ENCODE measurements at regions not wholly inside any gene's neighbourhood (a gene's known extent, or its start where the extent isn't known, plus 50 kb on each side); places are given as distances from the start of the nearest gene placed in this dataset.
A peak's percentile ranks its signal among the peaks of the same experiment; 100 is the strongest.
"Not testable (repeated sequence)": the region's sequence is repeated elsewhere in the genome, so short reads cannot be mapped to it uniquely, and the experiment has no call there.

DNA sequence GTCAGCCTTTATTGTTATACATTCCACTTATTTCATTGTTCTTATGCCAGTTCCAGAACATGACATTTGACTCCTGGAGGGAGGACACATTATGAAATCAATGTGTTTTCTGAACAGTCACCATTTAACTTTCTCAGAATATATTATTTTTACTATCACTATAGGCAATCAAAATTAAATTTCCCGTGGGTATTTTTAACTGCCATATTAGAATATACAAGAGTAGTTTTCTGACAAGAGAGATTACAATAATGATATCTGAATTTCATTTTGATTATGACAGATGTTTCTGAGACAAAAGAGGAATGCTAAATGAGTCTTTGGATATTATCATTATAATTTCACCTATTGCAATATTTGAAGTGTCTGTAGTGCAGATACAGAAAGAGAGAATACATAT, 64.4 kb upstream of the FSIP2 start:
- peaks cover 6% of the 10 kb centered on the region for H3K4me1 Mint-ChIP-seq
- H3K27ac Mint-ChIP-seq: no peak overlapping the region
- peaks cover 9% of the 10 kb centered on the region for H3K9me3 Mint-ChIP-seq
- no peak overlapping the region for H3K4me3 Mint-ChIP-seq
- peaks cover 3% of the 10 kb centered on the region for H3K36me3 Mint-ChIP-seq (ENCODE audit: low read depth)
- DNase-seq: no peak
- Histone ChIP-seq H3K4me1 (ENCODE audit: control insufficient read depth, insufficient read depth, low read length) (peaks cover under 1% of the 10 kb centered on the region), H3K9ac (ENCODE audit: extremely low read depth, low read length, poor library complexity, severe bottlenecking) (no peak overlapping the region), H3K27me3 (ENCODE audit: control insufficient read depth, insufficient read depth, low read length, poor library complexity, severe bottlenecking) (no peaks in the 10 kb centered on the region), H3K4me3 (ENCODE audit: low read length) (no peak overlapping the region), H3K9me3 (ENCODE audit: control insufficient read depth, low read length) (peaks cover 18% of the 10 kb centered on the region), H3K27ac (ENCODE audit: low read depth, low read length) (no peak overlapping the region), H3K36me3 (ENCODE audit: control insufficient read depth, insufficient read depth, low read length) (no peaks in the 10 kb centered on the region)
- no peaks in the 10 kb centered on the region for H3K27me3 Mint-ChIP-seq (ENCODE audit: insufficient read depth)
- TF ChIP-seq, protein P1, sequence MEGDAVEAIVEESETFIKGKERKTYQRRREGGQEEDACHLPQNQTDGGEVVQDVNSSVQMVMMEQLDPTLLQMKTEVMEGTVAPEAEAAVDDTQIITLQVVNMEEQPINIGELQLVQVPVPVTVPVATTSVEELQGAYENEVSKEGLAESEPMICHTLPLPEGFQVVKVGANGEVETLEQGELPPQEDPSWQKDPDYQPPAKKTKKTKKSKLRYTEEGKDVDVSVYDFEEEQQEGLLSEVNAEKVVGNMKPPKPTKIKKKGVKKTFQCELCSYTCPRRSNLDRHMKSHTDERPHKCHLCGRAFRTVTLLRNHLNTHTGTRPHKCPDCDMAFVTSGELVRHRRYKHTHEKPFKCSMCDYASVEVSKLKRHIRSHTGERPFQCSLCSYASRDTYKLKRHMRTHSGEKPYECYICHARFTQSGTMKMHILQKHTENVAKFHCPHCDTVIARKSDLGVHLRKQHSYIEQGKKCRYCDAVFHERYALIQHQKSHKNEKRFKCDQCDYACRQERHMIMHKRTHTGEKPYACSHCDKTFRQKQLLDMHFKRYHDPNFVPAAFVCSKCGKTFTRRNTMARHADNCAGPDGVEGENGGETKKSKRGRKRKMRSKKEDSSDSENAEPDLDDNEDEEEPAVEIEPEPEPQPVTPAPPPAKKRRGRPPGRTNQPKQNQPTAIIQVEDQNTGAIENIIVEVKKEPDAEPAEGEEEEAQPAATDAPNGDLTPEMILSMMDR (conservative IDR thresholded peaks at IDR 0.05): no peak
- no CpG with 5 or more reads among the region's 1 CpG for WGBS, 2 experiments (ENCODE audit: insufficient coverage in 1 of 2, insufficient read length in 1 of 2)

DNA sequence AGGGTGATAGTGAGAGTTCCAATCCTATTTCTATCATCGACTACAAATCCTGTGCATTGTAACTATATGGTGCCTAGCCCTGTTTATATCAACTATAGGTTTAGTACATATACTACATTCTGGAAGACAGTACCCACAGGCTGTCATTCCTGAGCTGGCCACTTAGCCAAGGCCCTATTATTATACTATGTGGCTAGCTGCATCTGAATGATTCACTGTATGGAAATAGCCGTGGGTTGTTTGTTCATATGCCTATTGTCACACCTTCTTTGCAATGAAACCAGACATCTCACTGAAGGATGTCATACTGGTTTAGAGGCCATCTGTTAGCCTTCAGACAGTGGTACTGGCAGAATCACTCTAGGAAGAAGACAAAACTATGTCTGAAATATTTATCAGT, 62.3 kb upstream of the FSIP2 start:
- Histone ChIP-seq H3K4me3 (ENCODE audit: low read length) (peak overlapping the region; percentile 38), H3K27me3 (ENCODE audit: control insufficient read depth, insufficient read depth, low read length, poor library complexity, severe bottlenecking) (no peaks in the 10 kb centered on the region), H3K4me1 (ENCODE audit: control insufficient read depth, insufficient read depth, low read length) (peaks cover 8% of the 10 kb centered on the region), H3K9me3 (ENCODE audit: control insufficient read depth, low read length) (peaks cover 18% of the 10 kb centered on the region), H3K36me3 (ENCODE audit: control insufficient read depth, insufficient read depth, low read length) (no peaks in the 10 kb centered on the region), H3K27ac (ENCODE audit: low read depth, low read length) (no peak overlapping the region), H3K9ac (ENCODE audit: extremely low read depth, low read length, poor library complexity, severe bottlenecking) (no peak overlapping the region)
- no peaks in the 10 kb centered on the region for H3K27me3 Mint-ChIP-seq (ENCODE audit: insufficient read depth)
- no peak overlapping the region for H3K27ac Mint-ChIP-seq
- TF ChIP-seq, protein P1 (conservative IDR thresholded peaks at IDR 0.05): no peak
- no peak overlapping the region for H3K4me3 Mint-ChIP-seq
- 96% methylated on average over 2 of the region's 2 CpGs; no CpG with 5 or more reads in 1 of the 2 experiments for WGBS, 2 experiments (ENCODE audit: insufficient coverage in 1 of 2, insufficient read length in 1 of 2)
- H3K4me1 Mint-ChIP-seq: peaks cover 16% of the 10 kb centered on the region
- H3K36me3 Mint-ChIP-seq (ENCODE audit: low read depth): peaks cover 3% of the 10 kb centered on the region
- peaks cover 9% of the 10 kb centered on the region for H3K9me3 Mint-ChIP-seq
- no peak for DNase-seq

DNA sequence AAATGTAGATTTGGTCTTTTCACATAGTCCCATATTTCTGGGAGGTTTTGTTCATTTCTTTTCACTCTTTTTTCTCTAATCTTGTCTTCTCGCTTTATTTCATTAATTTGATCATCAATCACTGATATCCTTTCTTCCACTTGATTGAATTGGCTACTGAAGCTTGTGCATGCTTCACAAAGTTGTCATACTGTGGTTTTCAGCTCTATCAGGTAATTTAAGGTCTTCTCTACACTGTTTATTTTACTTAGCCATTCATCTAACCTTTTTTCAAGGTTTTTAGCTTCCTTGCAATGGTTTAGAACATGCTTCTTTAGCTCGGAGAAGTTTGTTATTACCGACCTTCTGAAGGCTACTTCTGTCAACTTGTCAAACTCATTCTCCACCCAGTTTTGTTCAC, 51.6 kb upstream of the FSIP2 start:
- not testable (repeated sequence) for DNase-seq; H3K4me1 ChIP-seq (ENCODE audit: control insufficient read depth, insufficient read depth, low read length); H3K27me3 ChIP-seq (ENCODE audit: control insufficient read depth, insufficient read depth, low read length, poor library complexity, severe bottlenecking); H3K4me1 Mint-ChIP-seq; H3K36me3 ChIP-seq (ENCODE audit: control insufficient read depth, insufficient read depth, low read length); H3K4me3 Mint-ChIP-seq; H3K27me3 Mint-ChIP-seq (ENCODE audit: insufficient read depth); H3K9me3 ChIP-seq (ENCODE audit: control insufficient read depth, low read length); H3K4me3 ChIP-seq (ENCODE audit: low read length); H3K27ac ChIP-seq (ENCODE audit: low read depth, low read length); H3K27ac Mint-ChIP-seq; H3K36me3 Mint-ChIP-seq (ENCODE audit: low read depth); H3K9ac ChIP-seq (ENCODE audit: extremely low read depth, low read length, poor library complexity, severe bottlenecking)
- WGBS, 2 experiments (ENCODE audit: insufficient coverage in 1 of 2, insufficient read length in 1 of 2): 92 to 100% methylated on average over 1 to 3 of the region's 3 CpGs
- peaks cover 24% of the 10 kb centered on the region for H3K9me3 Mint-ChIP-seq

DNA sequence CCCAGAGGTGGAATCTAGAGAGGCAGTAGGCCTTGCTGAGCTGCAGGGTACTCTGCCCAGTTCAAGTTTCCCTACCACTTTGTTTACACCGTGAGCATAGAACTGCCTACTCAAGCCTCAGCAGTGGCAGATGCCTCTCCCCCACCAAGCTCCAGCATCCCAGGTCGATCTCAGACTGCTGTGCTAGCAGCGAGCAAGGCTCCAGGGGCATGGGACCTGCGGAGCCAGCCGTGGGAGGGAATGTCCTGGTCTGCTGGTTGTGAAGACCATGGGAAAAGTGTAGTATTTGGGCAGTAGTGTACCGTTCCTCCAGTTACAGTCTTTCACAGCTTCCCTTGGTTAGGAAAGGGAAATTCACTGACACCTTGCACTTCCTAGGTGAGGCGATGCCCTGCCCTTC, 50.6 kb upstream of the FSIP2 start:
- no peak for DNase-seq

More for the DNA sequence above, 50.6 kb upstream of the FSIP2 start:
- WGBS, 2 experiments (ENCODE audit: insufficient coverage in 1 of 2, insufficient read length in 1 of 2): 91% methylated on average over 7 of the region's 7 CpGs; no CpG with 5 or more reads in 1 of the 2 experiments
- Mint-ChIP-seq H3K36me3 (ENCODE audit: low read depth) (peaks cover 7% of the 10 kb centered on the region), H3K27ac (no peak overlapping the region), H3K9me3 (peaks cover 18% of the 10 kb centered on the region), H3K4me3 (no peak overlapping the region), H3K4me1 (no peaks in the 10 kb centered on the region), H3K27me3 (ENCODE audit: insufficient read depth) (no peaks in the 10 kb centered on the region)
- no peaks in the 10 kb centered on the region for H3K4me1 ChIP-seq (ENCODE audit: control insufficient read depth, insufficient read depth, low read length)
- no peaks in the 10 kb centered on the region for H3K36me3 ChIP-seq (ENCODE audit: control insufficient read depth, insufficient read depth, low read length)
- H3K9me3 ChIP-seq (ENCODE audit: control insufficient read depth, low read length): peaks cover 5% of the 10 kb centered on the region
- H3K27me3 ChIP-seq (ENCODE audit: control insufficient read depth, insufficient read depth, low read length, poor library complexity, severe bottlenecking): no peaks in the 10 kb centered on the region
- no peak overlapping the region for H3K27ac ChIP-seq (ENCODE audit: low read depth, low read length)
- H3K9ac ChIP-seq (ENCODE audit: extremely low read depth, low read length, poor library complexity, severe bottlenecking): no peak overlapping the region
- TF ChIP-seq, protein P1 (conservative IDR thresholded peaks at IDR 0.05): no peak
- H3K4me3 ChIP-seq (ENCODE audit: low read length): no peak overlapping the region
